Chondrocyte (in vitro differentiated cells): ENCODE measurements at regions not wholly inside any gene's neighbourhood (a gene's known extent, or its start where the extent isn't known, plus 50 kb on each side); places are given as distances from the start of the nearest gene placed in this dataset.

Experiments
- DNase-seq: peaks from one replicate; pipeline ENCODE4 v3.0.0; 2021; ENCODE audit warnings: mixed read lengths, low spot score
- H3K27ac Mint-ChIP-seq: one replicate; pipeline ENCODE4 v1.8.0; 2021; ENCODE audit warnings: mild to moderate bottlenecking, moderate library complexity, mixed read lengths; ENCODE audit not compliant: unreplicated experiment
- H3K27me3 Mint-ChIP-seq: 2 replicates; pipeline ENCODE4 v1.8.0; 2021; ENCODE audit warnings: low read depth, mixed read lengths
- H3K36me3 Mint-ChIP-seq: 2 replicates; pipeline ENCODE4 v1.8.0; 2021; ENCODE audit warnings: low read depth, mixed read lengths
- H3K4me1 Mint-ChIP-seq: 2 replicates; pipeline ENCODE4 v1.8.0; 2021; ENCODE audit warnings: low read depth, mild to moderate bottlenecking, mixed read lengths
- H3K4me3 Mint-ChIP-seq: one replicate; pipeline ENCODE4 v1.8.0; 2021; ENCODE audit warnings: mild to moderate bottlenecking, moderate library complexity, mixed read lengths; ENCODE audit not compliant: unreplicated experiment
- H3K9me3 Mint-ChIP-seq: 2 replicates; pipeline ENCODE4 v1.8.0; 2021; ENCODE audit warnings: low read depth, mixed read lengths
- TF ChIP-seq, protein P1 (sequence below): fragments of 200-600 bp; sonication (generic); IDR thresholded peaks from 2 replicates; pipeline ENCODE4 v1.5.0; 2021; ENCODE audit warnings: antibody characterized with exemption, mild to moderate bottlenecking, moderate library complexity

DNA sequence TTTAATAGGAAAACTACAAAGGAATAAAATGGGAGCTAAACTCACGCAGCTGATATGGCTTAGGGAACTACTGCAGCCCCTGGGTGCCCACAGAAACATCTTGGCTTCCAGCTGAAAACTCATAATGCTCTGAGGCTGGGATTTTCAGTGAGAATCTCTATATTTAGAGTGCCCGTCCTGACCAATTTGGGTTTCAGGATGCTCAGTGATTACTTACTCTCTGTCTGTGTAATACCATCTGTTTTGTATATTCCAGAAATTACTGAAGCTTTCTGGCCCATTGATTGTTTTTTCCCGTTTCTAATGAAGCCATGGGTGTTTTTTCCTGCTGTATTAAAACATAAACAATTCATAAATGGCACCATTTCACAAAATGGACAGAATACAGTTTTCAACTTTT, 50.6 kb upstream of the ZNF385D start:
- no peaks in the 10 kb centered on the region for H3K27me3 Mint-ChIP-seq
- H3K27ac Mint-ChIP-seq, result no peak overlapping the region
- H3K36me3 Mint-ChIP-seq, result peaks cover 1% of the 10 kb centered on the region
- H3K4me1 Mint-ChIP-seq, result peaks cover 15% of the 10 kb centered on the region
- no peak overlapping the region for H3K4me3 Mint-ChIP-seq
- TF ChIP-seq, protein P1, sequence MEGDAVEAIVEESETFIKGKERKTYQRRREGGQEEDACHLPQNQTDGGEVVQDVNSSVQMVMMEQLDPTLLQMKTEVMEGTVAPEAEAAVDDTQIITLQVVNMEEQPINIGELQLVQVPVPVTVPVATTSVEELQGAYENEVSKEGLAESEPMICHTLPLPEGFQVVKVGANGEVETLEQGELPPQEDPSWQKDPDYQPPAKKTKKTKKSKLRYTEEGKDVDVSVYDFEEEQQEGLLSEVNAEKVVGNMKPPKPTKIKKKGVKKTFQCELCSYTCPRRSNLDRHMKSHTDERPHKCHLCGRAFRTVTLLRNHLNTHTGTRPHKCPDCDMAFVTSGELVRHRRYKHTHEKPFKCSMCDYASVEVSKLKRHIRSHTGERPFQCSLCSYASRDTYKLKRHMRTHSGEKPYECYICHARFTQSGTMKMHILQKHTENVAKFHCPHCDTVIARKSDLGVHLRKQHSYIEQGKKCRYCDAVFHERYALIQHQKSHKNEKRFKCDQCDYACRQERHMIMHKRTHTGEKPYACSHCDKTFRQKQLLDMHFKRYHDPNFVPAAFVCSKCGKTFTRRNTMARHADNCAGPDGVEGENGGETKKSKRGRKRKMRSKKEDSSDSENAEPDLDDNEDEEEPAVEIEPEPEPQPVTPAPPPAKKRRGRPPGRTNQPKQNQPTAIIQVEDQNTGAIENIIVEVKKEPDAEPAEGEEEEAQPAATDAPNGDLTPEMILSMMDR, result no peak
- H3K9me3 Mint-ChIP-seq, result peaks cover 34% of the 10 kb centered on the region
- no peak for DNase-seq

DNA sequence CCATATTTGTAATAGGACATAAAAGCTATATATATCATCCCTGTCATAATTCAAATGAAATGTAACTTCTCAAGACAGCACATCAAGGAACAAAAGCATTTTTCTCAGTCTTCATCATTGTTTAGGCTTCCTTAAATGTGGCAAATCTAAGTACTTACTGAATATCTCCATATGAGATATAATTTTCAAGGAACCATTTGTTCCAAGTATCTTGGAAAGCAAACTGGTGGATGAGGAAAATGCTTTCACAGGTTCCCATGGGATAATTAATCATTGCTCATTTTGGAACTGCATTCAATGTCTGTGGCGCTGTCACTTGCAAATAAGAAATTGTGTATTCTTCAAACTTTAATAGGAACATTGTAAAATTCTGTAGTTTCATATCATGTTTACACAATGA, 52.6 kb upstream of the ZNF385D start:
- Mint-ChIP-seq H3K36me3 (no peaks in the 10 kb centered on the region), H3K4me1 (peaks cover 15% of the 10 kb centered on the region), H3K27ac (no peak overlapping the region)

DNA sequence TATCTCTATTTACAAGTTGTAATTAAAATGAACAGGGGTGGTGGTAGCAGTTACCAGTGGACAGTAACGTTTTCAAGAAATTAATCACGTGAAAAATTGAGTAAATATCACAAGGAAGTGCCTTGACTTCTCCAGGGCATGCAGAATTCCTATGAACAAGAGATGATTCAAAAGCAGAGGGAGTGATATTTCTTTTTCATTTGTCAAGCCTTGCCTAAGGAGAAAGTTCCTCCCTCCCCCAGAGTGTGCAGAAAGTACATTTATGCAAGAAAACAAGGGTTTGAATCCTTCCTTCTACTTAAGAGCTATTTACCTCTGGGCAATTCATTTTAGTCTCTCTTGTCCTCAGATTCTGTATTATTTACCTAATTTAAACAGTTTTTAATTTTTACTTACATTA, 53.3 kb upstream of the ZNF385D start:
- Mint-ChIP-seq H3K27ac (no peak overlapping the region), H3K9me3 (peaks cover 17% of the 10 kb centered on the region), H3K36me3 (no peaks in the 10 kb centered on the region), H3K4me3 (no peak overlapping the region), H3K4me1 (peaks cover 15% of the 10 kb centered on the region), H3K27me3 (no peaks in the 10 kb centered on the region)
- no peak for DNase-seq
- TF ChIP-seq, protein P1, result no peak

More for the DNA sequence above, 52.6 kb upstream of the ZNF385D start:
- H3K9me3 Mint-ChIP-seq, result peaks cover 23% of the 10 kb centered on the region
- no peak overlapping the region for H3K4me3 Mint-ChIP-seq
- TF ChIP-seq, protein P1, result no peak
- H3K27me3 Mint-ChIP-seq, result no peaks in the 10 kb centered on the region
- no peak for DNase-seq

DNA sequence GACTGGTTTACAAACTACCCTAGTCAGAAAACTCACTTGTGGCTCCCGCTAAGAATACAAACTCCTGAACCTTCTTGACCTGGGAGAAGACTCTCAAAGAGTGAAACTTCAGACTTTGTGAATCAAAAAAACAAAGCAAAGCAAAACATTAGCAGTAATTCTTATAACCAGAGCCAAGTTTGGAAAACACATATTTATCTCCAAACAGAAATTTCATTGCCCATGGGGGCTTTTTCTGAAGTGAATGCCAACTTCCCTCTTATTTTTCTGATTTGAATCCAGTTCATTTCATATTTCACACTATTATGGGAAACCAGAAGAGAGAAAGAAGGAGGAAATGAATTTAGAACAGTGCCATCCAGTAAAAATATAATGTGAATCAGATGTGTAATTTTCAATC, 55.7 kb upstream of the ZNF385D start:
- peaks cover 15% of the 10 kb centered on the region for H3K4me1 Mint-ChIP-seq
- no peaks in the 10 kb centered on the region for H3K36me3 Mint-ChIP-seq
- no peak overlapping the region for H3K4me3 Mint-ChIP-seq
- H3K27ac Mint-ChIP-seq, result no peak overlapping the region
- H3K9me3 Mint-ChIP-seq, result peaks cover 2% of the 10 kb centered on the region
- H3K27me3 Mint-ChIP-seq, result no peaks in the 10 kb centered on the region
- TF ChIP-seq, protein P1, result no peak
- no peak for DNase-seq

DNA sequence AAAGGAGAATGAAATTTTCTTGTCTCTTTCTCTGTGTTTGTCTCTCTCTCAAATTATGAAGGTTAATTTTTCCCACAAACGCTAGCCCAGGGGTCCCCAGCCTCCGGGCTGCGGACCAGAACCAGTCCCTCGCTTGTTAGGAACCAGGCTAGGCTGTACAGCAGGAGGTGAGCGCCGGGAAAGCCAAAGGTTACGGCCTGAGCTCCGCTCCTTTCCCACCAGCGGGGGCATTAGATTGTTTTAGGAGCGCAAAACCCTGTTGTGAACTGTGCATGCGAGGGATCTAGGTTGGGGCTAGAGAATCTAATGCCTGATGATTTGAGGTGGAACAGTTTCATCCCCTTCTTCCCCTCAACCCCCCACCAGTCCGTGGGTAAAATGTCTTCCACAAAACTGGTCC, 74.7 kb upstream of the ZNF385D start:
- Mint-ChIP-seq H3K27me3 (no peaks in the 10 kb centered on the region), H3K4me1 (peaks cover 23% of the 10 kb centered on the region), H3K36me3 (no peaks in the 10 kb centered on the region), H3K27ac (no peak overlapping the region), H3K9me3 (no peaks in the 10 kb centered on the region), H3K4me3 (no peak overlapping the region)
- TF ChIP-seq, protein P1, result no peak
- DNase-seq, result no peak
